Pancreas (tissue), 10 donors: ENCODE measurements at regions not wholly inside any gene's neighbourhood (a gene's known extent, or its start where the extent isn't known, plus 50 kb on each side); places are given as distances from the start of the nearest gene placed in this dataset.

ENCODE experiments used
- ATAC-seq, 4 donors: fragments of 200-7000 bp; cut with Tn5 transposase; one replicate each; pipeline versions ENCODE4 v1.8.0 to v1.9.1; 2020; ENCODE audit warnings: mild to moderate bottlenecking in 4 of 4, moderate library complexity in 4 of 4
- DNase-seq, 6 donors: peaks; one replicate each; pipeline ENCODE4 v3.0.0-alpha.2; 2020
- FAIRE-seq: peaks from 2 replicates; lab custom pipeline; 2012; peaks lifted over from hg19 to GRCh38; lab: Jason Lieb, UNC
- H3K27ac ChIP-seq, 4 donors: fragments of 200-600 bp; sonication (generic); 1 replicate in 3 of 4; 2 replicates in 1 of 4; pipeline versions ENCODE4 v1.5.0 to v1.8.0; 2020
- H3K27me3 ChIP-seq, 4 donors: fragments of 200-600 bp; one replicate each; pipeline ENCODE4 v1.8.0; 2021
- H3K36me3 ChIP-seq, 3 donors: fragments of 200-600 bp; sonication (generic) in 1 of 3; one replicate each; pipeline versions ENCODE4 v1.5.0 to v1.8.0; 2020 to 2021
- H3K4me1 ChIP-seq, 3 donors: fragments of 200-600 bp; one replicate each; pipeline ENCODE4 v1.8.0; 2021
- H3K4me3 ChIP-seq, 4 donors: fragments of 200-600 bp; sonication (generic) in 2 of 4; one replicate each; pipeline versions ENCODE4 v1.5.0 to v1.8.0; 2020 to 2021
- H3K9me3 ChIP-seq, 4 donors: fragments of 200-600 bp; one replicate each; pipeline ENCODE4 v1.8.0; 2021
- WGBS, 2 donors: extraction: QIAGEN DNeasy Blood & Tissue Kit; methylation state at CpG; one replicate each; pipeline ENCODE4 v1.1.7; 2013; 5-methylcytosine and 5-hydroxymethylcytosine counted together
- intact Hi-C, 3 donors: fragments of 100-400 bp; cut with DNase I; formaldehyde crosslinking; loops; one replicate each; pipeline versions ENCODE4 v1.11.1 to v1.14.2; 2022
- TF ChIP-seq, protein P1 (sequence below), 4 donors: fragments of 200-600 bp; sonication (generic) in 3 of 4; IDR thresholded peaks; one replicate each; pipeline versions ENCODE4 v1.5.0 to v1.8.0; 2021; ENCODE audit warnings: antibody characterized with exemption in 4 of 4
- donor health status: healthy with polysubstance abuse.
- donor health status: DM: no; HTN: no; CAD: no; lungs with moderate emphysema.
- donor health status: DM: no; HTN: no; CAD: no.
- donor health status: control.
- donor health status: control.
- donor health status: Bipolar disorder and iron deficiency.
- donor health status: DM: yes; HTN: yes; CAD: no.
- donor health status: DM: no; HTN: no; CAD: no.
- donor health status: DM: no; HTN: no; CAD: no.
- donor health status: DM: yes; HTN: yes; CAD: no.

DNA sequence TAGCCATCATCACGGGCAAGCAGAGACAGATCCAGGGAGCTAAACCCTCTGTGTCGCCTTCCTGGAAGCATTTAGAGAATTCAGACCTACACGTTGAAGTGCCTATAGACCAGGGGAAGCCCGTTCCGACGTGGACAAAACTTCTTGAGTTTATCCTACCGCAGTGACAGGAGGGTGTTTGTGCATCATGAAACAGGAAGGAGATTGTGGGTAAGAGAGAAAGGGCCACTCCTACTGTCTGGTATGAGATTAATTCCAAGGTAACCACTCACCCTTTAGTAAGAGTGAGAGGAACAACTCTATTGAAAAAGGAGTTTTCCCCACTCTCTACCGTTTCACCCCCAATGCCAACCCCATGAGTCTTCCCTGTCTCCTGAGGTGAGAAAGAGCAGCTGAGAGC, 133.7 kb downstream of the TFAP2C start:
- Histone ChIP-seq H3K27me3 (no peaks in the 10 kb centered on the region), H3K9me3 (no peaks in the 10 kb centered on the region), H3K36me3 (no peaks in the 10 kb centered on the region), H3K4me3 (no peak overlapping the region), H3K4me1 (no peaks in the 10 kb centered on the region), H3K27ac (no peak overlapping the region)
- no peak for FAIRE-seq
- ATAC-seq: no peak
- TF ChIP-seq, protein P1, sequence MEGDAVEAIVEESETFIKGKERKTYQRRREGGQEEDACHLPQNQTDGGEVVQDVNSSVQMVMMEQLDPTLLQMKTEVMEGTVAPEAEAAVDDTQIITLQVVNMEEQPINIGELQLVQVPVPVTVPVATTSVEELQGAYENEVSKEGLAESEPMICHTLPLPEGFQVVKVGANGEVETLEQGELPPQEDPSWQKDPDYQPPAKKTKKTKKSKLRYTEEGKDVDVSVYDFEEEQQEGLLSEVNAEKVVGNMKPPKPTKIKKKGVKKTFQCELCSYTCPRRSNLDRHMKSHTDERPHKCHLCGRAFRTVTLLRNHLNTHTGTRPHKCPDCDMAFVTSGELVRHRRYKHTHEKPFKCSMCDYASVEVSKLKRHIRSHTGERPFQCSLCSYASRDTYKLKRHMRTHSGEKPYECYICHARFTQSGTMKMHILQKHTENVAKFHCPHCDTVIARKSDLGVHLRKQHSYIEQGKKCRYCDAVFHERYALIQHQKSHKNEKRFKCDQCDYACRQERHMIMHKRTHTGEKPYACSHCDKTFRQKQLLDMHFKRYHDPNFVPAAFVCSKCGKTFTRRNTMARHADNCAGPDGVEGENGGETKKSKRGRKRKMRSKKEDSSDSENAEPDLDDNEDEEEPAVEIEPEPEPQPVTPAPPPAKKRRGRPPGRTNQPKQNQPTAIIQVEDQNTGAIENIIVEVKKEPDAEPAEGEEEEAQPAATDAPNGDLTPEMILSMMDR (IDR thresholded peaks at IDR 0.05): no peak
- WGBS, 2 donors: 68 to 86% methylated on average over 8 of the region's 8 CpGs
- DNase-seq: no peak
- intact Hi-C loops: no loop called here

DNA sequence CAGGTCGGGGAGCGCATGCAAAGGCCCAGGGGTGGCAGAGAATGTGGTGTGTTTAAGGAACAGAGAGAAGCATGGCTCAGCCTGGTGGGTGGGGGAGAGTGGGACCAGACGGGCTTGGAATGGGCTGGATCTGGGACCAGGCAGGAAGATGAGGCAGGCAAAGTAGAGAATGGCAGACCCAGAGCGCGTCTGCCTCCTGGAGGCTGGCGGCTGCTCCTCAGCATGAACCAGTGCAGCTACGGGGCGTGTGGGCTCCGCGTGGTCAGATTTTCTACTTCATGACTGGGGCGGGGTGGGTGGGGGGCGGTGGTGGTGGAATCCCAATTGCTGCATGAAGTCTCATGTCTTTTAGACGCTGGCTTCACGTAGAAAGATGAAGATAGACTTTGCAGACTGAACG, 135.6 kb downstream of the TFAP2C start:
- intact Hi-C loops: no loop called here
- Histone ChIP-seq H3K27me3 (no peaks in the 10 kb centered on the region), H3K9me3 (no peaks in the 10 kb centered on the region), H3K36me3 (no peaks in the 10 kb centered on the region), H3K27ac (no peak overlapping the region), H3K4me3 (no peak overlapping the region), H3K4me1 (no peaks in the 10 kb centered on the region)
- TF ChIP-seq, protein P1 (IDR thresholded peaks at IDR 0.05): no peak
- 73 to 80% methylated on average over 15 of the region's 15 CpGs for WGBS, 2 donors
- no peak for FAIRE-seq
- ATAC-seq: no peak
- DNase-seq: no peak

GRCh38 chr20:56765172-56766073, 136.3 kb downstream of the TFAP2C start:
- H3K4me3 ChIP-seq: no peak overlapping the region
- ATAC-seq (no peak), FAIRE-seq (no peak), DNase-seq (no peak)
- 55 to 60% methylated on average over 12 of the region's 12 CpGs for WGBS, 2 donors
- no peaks in the 10 kb centered on the region for H3K9me3 ChIP-seq
- no peaks in the 10 kb centered on the region for H3K36me3 ChIP-seq
- TF ChIP-seq, protein P1 (IDR thresholded peaks at IDR 0.05): no peak
- H3K27ac ChIP-seq: no peak overlapping the region
- H3K4me1 ChIP-seq: no peaks in the 10 kb centered on the region
- no peaks in the 10 kb centered on the region for H3K27me3 ChIP-seq
- intact Hi-C loops: no loop called here

DNA sequence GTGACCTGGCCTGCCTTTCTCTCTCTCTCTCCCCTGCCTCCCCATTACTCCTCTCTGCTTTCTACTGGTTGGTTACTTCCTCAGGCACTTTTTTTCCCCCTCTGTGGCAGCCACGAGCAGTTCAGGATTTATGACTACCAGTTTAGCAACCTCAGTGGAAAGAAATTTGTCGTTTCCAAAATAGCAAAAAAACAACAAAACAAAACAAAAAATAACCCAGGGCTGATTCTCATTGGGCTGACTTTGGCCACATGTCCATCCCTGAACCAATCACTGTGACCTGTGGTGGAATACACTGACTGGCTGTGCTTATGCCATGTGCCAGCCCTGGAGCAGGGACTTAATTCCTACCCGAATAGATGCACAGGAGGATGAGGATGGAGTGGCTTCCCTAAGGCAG, 137.4 kb downstream of the TFAP2C start:
- DNase-seq (no peak), FAIRE-seq (no peak), ATAC-seq (no peak)
- no peaks in the 10 kb centered on the region for H3K36me3 ChIP-seq
- WGBS, 2 donors: 49 to 60% methylated on average over 3 of the region's 3 CpGs
- H3K4me3 ChIP-seq: no peak overlapping the region
- H3K9me3 ChIP-seq: no peaks in the 10 kb centered on the region
- intact Hi-C loops: no loop called here
- TF ChIP-seq, protein P1 (IDR thresholded peaks at IDR 0.05): no peak
- H3K27ac ChIP-seq: no peak overlapping the region
- no peaks in the 10 kb centered on the region for H3K4me1 ChIP-seq
- H3K27me3 ChIP-seq: no peaks in the 10 kb centered on the region
